ENCODE measurements at regions not wholly inside any gene's neighbourhood (a gene's known extent, or its start where the extent isn't known, plus 50 kb on each side); places are given as distances from the start of the nearest gene placed in this dataset.

- no peak for DNase-seq (ENCODE audit: low spot score)
Observed at GRCh38 chr2:20560011-20560410, 90.9 kb downstream of the HS1BP3 start.

GRCh38 chr2:20560891-20561636 is 89.8 kb downstream of the HS1BP3 start:
- no peak for DNase-seq (ENCODE audit: low spot score)

- DNase-seq (ENCODE audit: low spot score): no peak
Observed at GRCh38 chr2:20561637-20562454, 89.1 kb downstream of the HS1BP3 start.

- no peak for DNase-seq (ENCODE audit: low spot score)
Observed at GRCh38 chr2:20562540-20563225, 88.2 kb downstream of the HS1BP3 start.

GRCh38 chr2:20563251-20563650 is 87.6 kb downstream of the HS1BP3 start:
- DNase-seq (ENCODE audit: low spot score): no peak

GRCh38 chr2:20563833-20564232 is 87.1 kb downstream of the HS1BP3 start:
- DNase-seq (ENCODE audit: low spot score): no peak

- DNase-seq (ENCODE audit: low spot score): no peak
Observed at GRCh38 chr2:20565101-20565622, 85.7 kb downstream of the HS1BP3 start.

- DNase-seq (ENCODE audit: low spot score): no peak
Observed at GRCh38 chr2:20565623-20566236, 85.2 kb downstream of the HS1BP3 start.

- no peak for DNase-seq (ENCODE audit: low spot score)
Observed at GRCh38 chr2:20566331-20566730, 84.6 kb downstream of the HS1BP3 start.

GRCh38 chr2:20567159-20567925 is 83.6 kb downstream of the HS1BP3 start:
- DNase-seq (ENCODE audit: low spot score): no peak
